ENCODE measurements at regions not wholly inside any gene's neighbourhood (a gene's known extent, or its start where the extent isn't known, plus 50 kb on each side); places are given as distances from the start of the nearest gene placed in this dataset.
A peak's percentile ranks its signal among the peaks of the same experiment; 100 is the strongest.

DNA sequence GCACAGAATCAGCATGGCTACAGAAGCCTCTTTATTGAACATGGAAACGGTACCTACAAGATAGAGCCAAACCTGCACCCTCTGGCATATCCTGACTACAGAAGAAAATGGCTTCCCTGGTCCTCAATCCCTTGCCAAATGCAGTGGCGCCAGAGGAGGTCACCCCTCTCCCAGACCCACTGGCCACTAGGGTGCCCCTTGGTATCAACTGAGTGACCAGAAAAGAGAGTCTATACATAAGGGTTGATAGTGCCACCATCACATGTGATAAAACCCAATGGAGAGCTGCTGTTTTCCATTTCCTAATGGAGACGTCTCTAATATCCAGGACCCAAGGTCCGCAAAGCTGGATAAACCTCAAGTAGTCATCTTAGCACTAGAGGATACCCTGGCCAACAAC, 52.7 kb upstream of the ALK start:
- no peaks in the 10 kb centered on the region for H3K36me3 ChIP-seq (ENCODE audit: control insufficient read depth, insufficient read depth, low read length)
- no peak overlapping the region for H3K4me3 ChIP-seq (ENCODE audit: low read depth, low read length)
- DNase-seq (ENCODE audit: low read depth) (no peak), FAIRE-seq (peak; percentile 43)
- TF ChIP-seq, protein P1, sequence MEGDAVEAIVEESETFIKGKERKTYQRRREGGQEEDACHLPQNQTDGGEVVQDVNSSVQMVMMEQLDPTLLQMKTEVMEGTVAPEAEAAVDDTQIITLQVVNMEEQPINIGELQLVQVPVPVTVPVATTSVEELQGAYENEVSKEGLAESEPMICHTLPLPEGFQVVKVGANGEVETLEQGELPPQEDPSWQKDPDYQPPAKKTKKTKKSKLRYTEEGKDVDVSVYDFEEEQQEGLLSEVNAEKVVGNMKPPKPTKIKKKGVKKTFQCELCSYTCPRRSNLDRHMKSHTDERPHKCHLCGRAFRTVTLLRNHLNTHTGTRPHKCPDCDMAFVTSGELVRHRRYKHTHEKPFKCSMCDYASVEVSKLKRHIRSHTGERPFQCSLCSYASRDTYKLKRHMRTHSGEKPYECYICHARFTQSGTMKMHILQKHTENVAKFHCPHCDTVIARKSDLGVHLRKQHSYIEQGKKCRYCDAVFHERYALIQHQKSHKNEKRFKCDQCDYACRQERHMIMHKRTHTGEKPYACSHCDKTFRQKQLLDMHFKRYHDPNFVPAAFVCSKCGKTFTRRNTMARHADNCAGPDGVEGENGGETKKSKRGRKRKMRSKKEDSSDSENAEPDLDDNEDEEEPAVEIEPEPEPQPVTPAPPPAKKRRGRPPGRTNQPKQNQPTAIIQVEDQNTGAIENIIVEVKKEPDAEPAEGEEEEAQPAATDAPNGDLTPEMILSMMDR (IDR thresholded peaks at IDR 0.05; ENCODE audit: insufficient read depth, low read length, severe bottlenecking) = no peak
- H3K27me3 ChIP-seq (ENCODE audit: control insufficient read depth, insufficient read depth, low read length) = no peaks in the 10 kb centered on the region

DNA sequence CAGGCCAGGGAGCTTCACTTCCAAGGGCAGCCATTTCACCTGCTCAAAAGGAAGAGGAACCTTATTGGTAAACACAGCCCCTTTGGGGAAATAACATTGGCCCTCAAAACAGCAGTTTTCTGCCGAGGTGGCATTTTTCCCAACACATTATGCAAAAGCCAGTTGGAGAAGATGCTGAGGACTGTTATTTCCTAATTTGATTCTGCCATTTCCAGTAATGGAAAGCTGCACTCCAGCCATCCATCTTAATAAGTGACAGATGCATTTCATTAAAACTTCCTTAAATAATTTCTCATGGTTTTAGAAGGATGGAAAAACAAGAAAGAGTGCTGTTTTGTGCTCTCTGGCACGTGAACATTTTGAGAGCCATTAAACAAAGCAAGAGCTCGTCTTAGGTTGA, 55.9 kb upstream of the ALK start:
- TF ChIP-seq, protein P1 (IDR thresholded peaks at IDR 0.05; ENCODE audit: insufficient read depth, low read length, severe bottlenecking) = no peak
- no peaks in the 10 kb centered on the region for H3K27me3 ChIP-seq (ENCODE audit: control insufficient read depth, insufficient read depth, low read length)
- H3K36me3 ChIP-seq (ENCODE audit: control insufficient read depth, insufficient read depth, low read length) = no peaks in the 10 kb centered on the region
- FAIRE-seq (no peak), DNase-seq (ENCODE audit: low read depth) (no peak)
- H3K4me3 ChIP-seq (ENCODE audit: low read depth, low read length) = no peak overlapping the region

DNA sequence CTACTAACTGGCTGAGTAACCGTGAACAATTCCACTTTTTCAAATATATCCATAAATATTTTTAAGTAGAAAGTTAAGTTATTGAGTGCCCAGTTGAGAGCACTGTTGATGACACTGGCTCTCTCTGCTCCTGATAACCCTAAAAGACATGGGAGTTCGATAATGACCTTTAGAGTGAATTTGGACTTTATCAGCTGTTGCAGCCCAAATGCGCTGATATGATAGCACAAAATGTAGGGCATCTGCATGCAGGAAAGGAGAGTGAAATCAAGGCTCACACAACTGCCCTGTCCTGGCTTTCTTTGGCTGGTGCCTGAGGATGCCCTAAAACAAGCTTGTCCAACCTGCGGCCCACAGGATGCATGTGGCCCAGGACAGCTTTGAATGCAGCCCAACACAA, 60.0 kb upstream of the ALK start:
- TF ChIP-seq, protein P1 (IDR thresholded peaks at IDR 0.05; ENCODE audit: insufficient read depth, low read length, severe bottlenecking) = no peak
- DNase-seq (ENCODE audit: low read depth) = no peak
- Histone ChIP-seq H3K27me3 (ENCODE audit: control insufficient read depth, insufficient read depth, low read length) (no peaks in the 10 kb centered on the region), H3K36me3 (ENCODE audit: control insufficient read depth, insufficient read depth, low read length) (no peaks in the 10 kb centered on the region), H3K4me3 (ENCODE audit: low read depth, low read length) (no peak overlapping the region)
- FAIRE-seq = no peak

DNA sequence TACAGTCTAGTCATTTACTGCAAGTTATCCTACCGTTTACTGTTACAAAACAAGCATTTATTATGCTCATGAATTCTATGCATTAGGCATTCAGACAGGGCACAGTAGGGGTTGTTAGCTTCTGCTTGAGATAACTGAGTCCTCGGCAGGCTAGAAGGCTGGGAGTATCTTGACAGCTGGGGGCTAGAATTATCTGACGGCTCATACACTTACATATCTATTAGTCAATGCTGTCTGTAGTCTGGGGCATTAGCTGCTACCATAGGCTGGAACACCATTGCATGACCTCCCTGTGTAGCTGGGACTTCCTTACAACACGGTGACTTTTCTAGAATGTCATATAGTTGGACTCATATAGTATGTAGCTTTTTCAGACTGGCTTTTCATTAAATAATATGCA, 61.9 kb upstream of the ALK start:
- FAIRE-seq (no peak), DNase-seq (ENCODE audit: low read depth) (no peak)
- TF ChIP-seq, protein P1 (IDR thresholded peaks at IDR 0.05; ENCODE audit: insufficient read depth, low read length, severe bottlenecking) = no peak
- H3K27me3 ChIP-seq (ENCODE audit: control insufficient read depth, insufficient read depth, low read length) = no peaks in the 10 kb centered on the region
- H3K4me3 ChIP-seq (ENCODE audit: low read depth, low read length) = no peak overlapping the region
- no peaks in the 10 kb centered on the region for H3K36me3 ChIP-seq (ENCODE audit: control insufficient read depth, insufficient read depth, low read length)

DNA sequence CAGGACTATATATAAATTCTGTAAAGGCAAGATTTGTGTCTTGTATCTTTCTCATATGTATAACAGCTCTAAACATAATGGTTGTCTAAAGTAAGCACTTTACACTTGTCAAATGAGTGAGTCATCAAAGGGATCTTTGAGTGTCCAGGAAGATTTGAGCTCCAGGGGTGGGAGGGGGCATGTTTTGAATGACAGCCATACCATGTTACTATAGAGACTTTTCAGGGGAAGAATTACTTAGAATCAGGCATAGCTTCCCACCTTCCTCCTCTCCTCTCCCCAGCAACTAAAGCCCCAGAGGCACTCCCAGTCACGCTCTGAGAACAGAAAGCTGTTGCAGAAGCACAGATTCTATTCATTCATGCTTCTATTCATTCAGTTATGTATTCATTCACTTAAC, 65.8 kb upstream of the ALK start:
- H3K4me3 ChIP-seq (ENCODE audit: low read depth, low read length) = no peak overlapping the region
- no peaks in the 10 kb centered on the region for H3K36me3 ChIP-seq (ENCODE audit: control insufficient read depth, insufficient read depth, low read length)
- FAIRE-seq (no peak), DNase-seq (ENCODE audit: low read depth) (peak; percentile 9)
- TF ChIP-seq, protein P1 (IDR thresholded peaks at IDR 0.05; ENCODE audit: insufficient read depth, low read length, severe bottlenecking) = no peak
- H3K27me3 ChIP-seq (ENCODE audit: control insufficient read depth, insufficient read depth, low read length) = no peaks in the 10 kb centered on the region

DNA sequence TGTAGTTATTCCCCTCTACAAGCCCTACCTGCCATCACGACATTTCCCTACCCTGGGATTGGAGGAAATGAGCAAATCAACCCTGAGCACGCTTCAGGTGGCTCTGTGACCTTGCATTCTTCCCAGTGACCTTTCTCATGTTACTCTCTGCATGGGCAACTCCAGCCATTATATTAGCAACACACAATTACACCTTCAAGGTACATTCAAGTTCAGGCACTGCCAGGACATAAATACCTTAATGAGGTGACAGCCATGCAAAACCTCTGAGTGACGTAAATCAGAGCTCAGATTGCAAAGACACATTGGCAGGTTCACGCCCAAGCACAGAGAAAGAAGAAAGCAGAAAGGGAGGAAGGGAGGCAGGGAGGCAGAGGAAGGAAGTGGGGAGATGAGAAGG, 68.7 kb upstream of the ALK start:
- H3K27me3 ChIP-seq (ENCODE audit: control insufficient read depth, insufficient read depth, low read length) = no peaks in the 10 kb centered on the region
- H3K4me3 ChIP-seq (ENCODE audit: low read depth, low read length) = no peak overlapping the region
- FAIRE-seq (no peak), DNase-seq (ENCODE audit: low read depth) (no peak)
- TF ChIP-seq, protein P1 (IDR thresholded peaks at IDR 0.05; ENCODE audit: insufficient read depth, low read length, severe bottlenecking) = no peak
- H3K36me3 ChIP-seq (ENCODE audit: control insufficient read depth, insufficient read depth, low read length) = no peaks in the 10 kb centered on the region
